ENCODE measurements at regions not wholly inside any gene's neighbourhood (a gene's known extent, or its start where the extent isn't known, plus 50 kb on each side); places are given as distances from the start of the nearest gene placed in this dataset.

- no peak for TF ChIP-seq RAD21 (IDR thresholded peaks at IDR 0.05; ENCODE audit: low read depth)
- no peak for TF ChIP-seq CBX3 (IDR thresholded peaks at IDR 0.05; ENCODE audit: low read depth)
- no peak for TF ChIP-seq EZH2phosphoT487 (IDR thresholded peaks at IDR 0.05; ENCODE audit: borderline replicate concordance)
- TF ChIP-seq TCF7L2 (IDR thresholded peaks at IDR 0.05; ENCODE audit: borderline replicate concordance, extremely low read depth, insufficient read depth, insufficient read length), result no peak
- TF ChIP-seq YY1 (IDR thresholded peaks at IDR 0.05; ENCODE audit: extremely low read depth, insufficient replicate concordance, low read depth, low read length), result no peak
- TF ChIP-seq ZBTB33 (IDR thresholded peaks at IDR 0.05; ENCODE audit: extremely low read depth, insufficient replicate concordance, low read length), result no peak
- TF ChIP-seq EGR1 (IDR thresholded peaks at IDR 0.05; ENCODE audit: low read depth), result no peak
- TF ChIP-seq SIN3A (IDR thresholded peaks at IDR 0.05; ENCODE audit: low read depth), result no peak
- TF ChIP-seq MAX (IDR thresholded peaks at IDR 0.05), result no peak
- no peak for TF ChIP-seq EZH2 (IDR thresholded peaks at IDR 0.05)
- TF ChIP-seq POLR2AphosphoS5 (IDR thresholded peaks at IDR 0.05; ENCODE audit: low read depth, low read length), result no peak
- no peak for TF ChIP-seq ZNF274 (IDR thresholded peaks at IDR 0.05; ENCODE audit: low read depth, low read length)
- no peak for TF ChIP-seq POLR2A (IDR thresholded peaks at IDR 0.05; ENCODE audit: borderline replicate concordance, extremely low read depth, insufficient read depth, insufficient read length)
- no peak for TF ChIP-seq ZFX (IDR thresholded peaks at IDR 0.05)
- TF ChIP-seq SP1 (IDR thresholded peaks at IDR 0.05; ENCODE audit: low read depth), result no peak
- TF ChIP-seq ELF1 (IDR thresholded peaks at IDR 0.05; ENCODE audit: borderline replicate concordance, low read depth), result no peak
- no peak for TF ChIP-seq FOSL1 (IDR thresholded peaks at IDR 0.05; ENCODE audit: low read depth)
- TF ChIP-seq ATF3 (IDR thresholded peaks at IDR 0.05), result no peak
- TF ChIP-seq JUND (IDR thresholded peaks at IDR 0.05), result no peak
- H3K27me3 ChIP-seq (ENCODE audit: insufficient read depth, low read length), result no peaks in the 10 kb centered on the region
- no peak overlapping the region for H3K9ac ChIP-seq (ENCODE audit: low read length)
- no peaks in the 10 kb centered on the region for H3K9me2 ChIP-seq (ENCODE audit: insufficient read depth)
- H3K36me3 ChIP-seq (ENCODE audit: control insufficient read depth in 1 of 2, insufficient read depth in 2 of 2, low read length in 2 of 2), result no peaks in the 10 kb centered on the region
- H2AFZ ChIP-seq (ENCODE audit: low read depth, low read length, poor library complexity, severe bottlenecking), result no peak overlapping the region
- H3K79me2 ChIP-seq (ENCODE audit: insufficient read depth, low read length), result no peaks in the 10 kb centered on the region
- H4K20me1 ChIP-seq (ENCODE audit: insufficient read depth), result no peaks in the 10 kb centered on the region
- H3K9me3 ChIP-seq (ENCODE audit: control insufficient read depth in 1 of 2, insufficient read depth in 1 of 2, low read depth in 1 of 2, low read length in 2 of 2), result no peaks in the 10 kb centered on the region; a peak in 1 of 4 replicates
- intact Hi-C loops (cut with micrococcal nuclease), result no loop called here
- ATAC-seq, result no peak
- peaks cover 0 to 3% of the 10 kb centered on the region in 2 experiments; a peak in 1 of 4 replicates for H3K4me1 ChIP-seq (ENCODE audit: control insufficient read depth in 1 of 2, insufficient read depth in 2 of 2, low read length in 2 of 2)
- ChIA-PET RAD21 (ENCODE audit: low non-redundant PET in 1 of 2, low total read pairs in 2 of 2, uncharacterized antibody in 2 of 2, unreplicated experiment in 2 of 2) (no interaction called here), POLR2A (no interaction called here), CTCF (interaction anchor here (1.8 kb wide), 1 partner anchor 10 kb away, joined by 9 read pairs; no protein-coding TSS in a partner anchor)
- no TSS peak for BruUV-seq (replicated peaks)
- no peak for DNase-seq (ENCODE audit: low read depth, low spot score)
- H3K27ac ChIP-seq (ENCODE audit: low read depth, low read length), result no peak overlapping the region
- no peak overlapping the region for H3K4me2 ChIP-seq (ENCODE audit: low read length)
- no peak overlapping the region for H3K4me3 ChIP-seq (replicated peaks in 1 of 2; ENCODE audit: low read depth in 1 of 2, low read length in 2 of 2)
These were observed 58.1 kb upstream of the PLEKHG3 start for GRCh38 chr14:64646103-64646502.
